ENCODE measurements at regions not wholly inside any gene's neighbourhood (a gene's known extent, or its start where the extent isn't known, plus 50 kb on each side); places are given as distances from the start of the nearest gene placed in this dataset.

GRCh38 chr6:44608175-44608574 is 220.7 kb downstream of the CDC5L start:
- no peak for DNase-seq (ENCODE audit: low spot score)

GRCh38 chr6:44609051-44609612 is 221.6 kb downstream of the CDC5L start:
- no peak for DNase-seq (ENCODE audit: low spot score)

GRCh38 chr6:44614396-44614795 is 226.9 kb downstream of the CDC5L start:
- no peak for DNase-seq (ENCODE audit: low spot score)

- no peak for DNase-seq (ENCODE audit: low spot score)
Observed at GRCh38 chr6:44615621-44616020, 228.1 kb downstream of the CDC5L start.

- DNase-seq (ENCODE audit: low spot score) = no peak
Observed at GRCh38 chr6:44617416-44617815, 229.9 kb downstream of the CDC5L start.

DNA sequence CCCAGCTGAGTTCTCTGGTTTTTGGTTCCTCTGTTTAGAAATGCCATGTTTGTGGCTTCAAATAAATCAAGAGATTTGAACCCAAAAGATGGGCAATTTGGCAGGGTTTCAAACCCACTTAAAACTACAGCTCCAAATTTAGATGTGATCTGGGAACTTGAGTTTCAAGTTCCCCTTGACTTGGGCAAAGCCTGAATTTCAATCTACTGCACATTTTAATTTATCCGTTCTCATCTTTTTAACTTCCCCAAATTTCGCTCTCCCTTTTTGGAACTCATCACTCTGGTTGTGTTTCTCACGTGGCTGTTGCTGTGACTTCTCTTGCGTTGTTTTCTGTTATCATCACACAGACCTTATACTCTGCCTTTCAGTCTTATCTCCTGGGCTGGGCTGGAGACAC is 230.9 kb downstream of the CDC5L start:
- no peak for DNase-seq (ENCODE audit: low spot score)

GRCh38 chr6:44620922-44621321 is 233.4 kb downstream of the CDC5L start:
- no peak for DNase-seq (ENCODE audit: low spot score)

DNA sequence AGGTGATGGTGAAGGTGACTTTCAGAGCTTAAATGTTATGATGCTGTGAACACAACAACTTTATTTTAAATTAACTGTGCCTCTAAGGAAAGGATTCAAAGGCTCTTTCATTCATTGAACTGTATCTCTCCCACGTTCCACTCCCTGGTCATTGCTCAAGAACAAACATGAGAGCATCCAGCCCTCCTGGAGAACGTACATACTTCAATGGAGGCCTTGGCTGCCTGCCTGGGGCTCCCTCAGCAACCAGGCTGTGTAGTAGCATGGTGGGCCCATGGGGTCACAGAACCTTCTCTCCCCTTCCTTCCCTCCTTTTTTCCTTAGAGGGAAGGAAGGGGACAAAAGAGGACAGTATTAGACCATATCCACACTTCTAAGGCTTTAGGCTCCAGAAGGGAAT is 234.3 kb downstream of the CDC5L start:
- no peak for DNase-seq (ENCODE audit: low spot score)

- no peak for DNase-seq (ENCODE audit: low spot score)
Observed at GRCh38 chr6:44622555-44622954, 235.0 kb downstream of the CDC5L start.

GRCh38 chr6:44622956-44623355 is 235.4 kb downstream of the CDC5L start:
- DNase-seq (ENCODE audit: low spot score) = no peak

- no peak for DNase-seq (ENCODE audit: low spot score)
Observed at GRCh38 chr6:44624226-44624625, 236.7 kb downstream of the CDC5L start.

DNA sequence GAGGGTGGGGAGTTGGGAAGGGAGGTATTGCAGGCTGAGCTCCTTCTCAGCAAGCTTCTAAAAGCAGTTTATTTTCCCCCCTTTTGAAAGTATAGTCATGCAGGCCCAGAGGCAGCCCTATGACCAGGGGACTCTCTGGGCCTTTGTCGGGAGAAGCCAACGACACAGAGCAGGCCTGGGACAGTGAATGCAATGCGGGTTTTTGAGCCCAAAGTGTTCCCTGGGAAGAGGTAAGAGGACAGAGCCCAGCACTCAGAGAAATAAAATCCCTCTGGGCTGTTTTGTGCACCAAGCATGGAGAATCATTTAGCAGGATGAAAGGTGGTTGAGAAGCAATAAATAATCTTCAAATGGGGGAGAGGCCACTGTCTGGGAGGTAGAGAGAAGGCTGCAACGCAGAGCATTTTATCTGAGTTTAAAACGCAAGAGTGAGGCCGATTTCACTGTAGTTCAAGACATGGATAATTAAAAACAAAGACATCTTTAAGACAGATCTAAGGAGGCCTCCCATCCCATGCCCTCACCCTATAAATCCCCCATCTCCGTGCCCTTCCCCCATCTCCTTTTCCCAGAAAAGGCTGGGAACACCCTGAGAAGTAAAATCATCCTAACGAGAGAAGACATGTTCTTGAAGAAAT is 237.5 kb downstream of the CDC5L start:
- DNase-seq (ENCODE audit: low spot score) = no peak

- DNase-seq (ENCODE audit: low spot score) = no peak
Observed at GRCh38 chr6:44625996-44626395, 238.5 kb downstream of the CDC5L start.

- DNase-seq (ENCODE audit: low spot score) = no peak
Observed at GRCh38 chr6:44626616-44627015, 239.1 kb downstream of the CDC5L start.

- no peak for DNase-seq (ENCODE audit: low spot score)
Observed at GRCh38 chr6:44627091-44627882, 239.8 kb downstream of the CDC5L start.

GRCh38 chr6:44627883-44628271 is 240.4 kb downstream of the CDC5L start:
- no peak for DNase-seq (ENCODE audit: low spot score)

DNA sequence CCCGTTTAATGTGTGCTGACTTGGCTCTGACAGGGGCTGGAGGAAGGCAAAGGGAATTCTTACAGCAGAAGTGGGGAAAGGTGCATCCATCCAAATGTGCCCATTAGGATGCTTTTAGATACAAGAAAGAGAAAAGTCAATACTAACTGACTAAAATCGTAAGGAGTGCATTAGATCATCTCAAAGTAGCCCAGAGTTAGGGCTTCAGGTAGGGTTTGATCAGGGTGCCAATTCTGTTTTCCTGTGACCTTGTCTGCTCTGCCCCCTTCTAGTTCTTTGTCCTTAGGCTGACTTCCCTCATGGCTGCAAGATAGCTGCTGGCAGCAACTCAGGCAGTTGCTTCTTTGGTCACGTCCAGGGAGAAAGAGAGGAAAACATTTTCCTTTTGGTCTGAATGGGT is 240.8 kb downstream of the CDC5L start:
- no peak for DNase-seq (ENCODE audit: low spot score)

- DNase-seq (ENCODE audit: low spot score) = no peak
Observed at GRCh38 chr6:44629636-44630035, 242.1 kb downstream of the CDC5L start.

DNA sequence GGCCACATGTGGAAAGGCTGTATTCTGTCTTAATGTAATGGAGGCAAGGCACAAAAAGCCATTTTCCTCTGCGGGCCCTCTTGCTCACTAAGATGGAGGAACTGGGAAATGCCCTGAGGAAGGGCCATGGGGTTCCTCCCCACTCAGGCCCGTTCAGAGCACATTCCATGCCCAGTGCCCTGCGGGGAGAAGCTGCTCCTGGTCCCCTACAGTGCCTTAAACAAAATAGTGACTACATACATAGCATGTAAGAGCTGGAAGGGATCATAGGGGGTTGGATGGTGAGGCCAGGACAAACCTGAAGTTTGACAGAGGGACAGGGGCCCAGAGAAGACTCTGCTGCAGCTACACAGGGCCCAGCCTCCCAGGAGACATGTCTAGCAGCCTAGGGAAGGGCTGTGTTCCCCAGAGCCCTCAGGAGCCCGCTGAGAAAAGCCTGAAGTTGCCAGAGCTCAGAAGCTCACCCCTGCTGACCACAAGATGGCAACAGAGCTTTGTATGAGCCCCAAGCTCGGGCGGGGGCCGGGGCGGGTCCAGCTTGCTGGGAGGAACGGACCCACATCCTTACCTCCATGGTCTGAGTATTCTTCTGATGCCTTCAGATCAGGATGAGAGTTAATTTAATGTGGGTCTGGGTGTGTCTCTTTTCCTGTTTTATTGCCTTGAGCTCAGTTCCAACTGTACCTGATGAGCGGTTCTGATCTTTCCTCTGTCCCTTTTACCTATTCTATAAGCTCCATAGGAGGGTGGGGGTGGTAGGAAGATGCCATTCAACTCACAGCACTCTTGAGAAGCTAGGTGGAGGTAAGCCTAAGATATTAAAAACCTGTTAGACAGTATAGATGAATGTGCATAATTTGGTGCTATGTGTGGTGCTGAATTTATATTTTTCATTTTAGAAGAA is 242.9 kb downstream of the CDC5L start:
- DNase-seq (ENCODE audit: low spot score) = peak; percentile 94

DNA sequence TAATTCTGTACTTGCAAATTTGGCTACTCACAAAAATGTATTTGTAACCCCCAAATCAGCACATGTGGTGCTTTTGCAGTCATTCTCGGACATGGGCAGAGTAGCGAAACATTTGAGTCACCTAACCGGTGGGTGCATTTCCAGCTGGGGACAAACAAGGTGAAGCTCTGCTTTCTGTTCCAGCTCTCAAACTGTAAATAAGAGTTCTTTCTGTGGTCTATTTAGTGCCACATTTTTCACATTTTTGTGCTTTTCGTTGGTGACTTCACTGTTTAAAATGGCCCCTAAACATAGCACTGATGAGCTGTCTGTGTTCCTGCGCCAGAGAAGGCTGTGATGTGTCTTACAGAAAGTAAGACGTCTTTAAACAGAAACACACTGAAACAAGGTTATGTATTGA is 244.5 kb downstream of the CDC5L start:
- no peak for DNase-seq (ENCODE audit: low spot score)

DNA sequence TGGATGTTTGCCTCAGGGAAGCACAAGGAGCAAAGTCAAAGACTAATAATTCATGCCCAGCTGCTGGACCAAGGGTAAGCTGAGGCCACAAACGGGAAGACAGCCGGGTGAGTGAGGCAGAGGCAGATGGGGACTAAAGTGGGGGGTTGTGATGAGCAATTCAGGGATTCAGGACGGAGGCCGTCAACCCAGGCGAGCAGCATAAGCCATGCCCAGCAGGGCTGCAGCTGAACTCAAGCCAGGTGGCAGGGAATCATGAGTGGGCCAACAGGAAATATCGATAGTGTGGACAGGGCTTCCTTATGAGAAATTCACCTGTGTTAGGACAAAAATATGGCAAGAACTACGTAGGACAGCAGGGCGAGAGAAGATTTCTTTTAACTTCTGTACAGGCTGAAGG is 246.8 kb downstream of the CDC5L start:
- DNase-seq (ENCODE audit: low spot score) = no peak

GRCh38 chr6:44635486-44635885 is 248.0 kb downstream of the CDC5L start:
- DNase-seq (ENCODE audit: low spot score) = no peak

All from GM03348 (cell line).